ENCODE measurements at regions not wholly inside any gene's neighbourhood (a gene's known extent, or its start where the extent isn't known, plus 50 kb on each side); places are given as distances from the start of the nearest gene placed in this dataset.
"Not testable (repeated sequence)": the region's sequence is repeated elsewhere in the genome, so short reads cannot be mapped to it uniquely, and the experiment has no call there.

- DNase-seq, result peak; percentile 15
These were observed 82.0 kb upstream of the PCAT7 start for GRCh38 chr9:94472806-94473360.

DNA sequence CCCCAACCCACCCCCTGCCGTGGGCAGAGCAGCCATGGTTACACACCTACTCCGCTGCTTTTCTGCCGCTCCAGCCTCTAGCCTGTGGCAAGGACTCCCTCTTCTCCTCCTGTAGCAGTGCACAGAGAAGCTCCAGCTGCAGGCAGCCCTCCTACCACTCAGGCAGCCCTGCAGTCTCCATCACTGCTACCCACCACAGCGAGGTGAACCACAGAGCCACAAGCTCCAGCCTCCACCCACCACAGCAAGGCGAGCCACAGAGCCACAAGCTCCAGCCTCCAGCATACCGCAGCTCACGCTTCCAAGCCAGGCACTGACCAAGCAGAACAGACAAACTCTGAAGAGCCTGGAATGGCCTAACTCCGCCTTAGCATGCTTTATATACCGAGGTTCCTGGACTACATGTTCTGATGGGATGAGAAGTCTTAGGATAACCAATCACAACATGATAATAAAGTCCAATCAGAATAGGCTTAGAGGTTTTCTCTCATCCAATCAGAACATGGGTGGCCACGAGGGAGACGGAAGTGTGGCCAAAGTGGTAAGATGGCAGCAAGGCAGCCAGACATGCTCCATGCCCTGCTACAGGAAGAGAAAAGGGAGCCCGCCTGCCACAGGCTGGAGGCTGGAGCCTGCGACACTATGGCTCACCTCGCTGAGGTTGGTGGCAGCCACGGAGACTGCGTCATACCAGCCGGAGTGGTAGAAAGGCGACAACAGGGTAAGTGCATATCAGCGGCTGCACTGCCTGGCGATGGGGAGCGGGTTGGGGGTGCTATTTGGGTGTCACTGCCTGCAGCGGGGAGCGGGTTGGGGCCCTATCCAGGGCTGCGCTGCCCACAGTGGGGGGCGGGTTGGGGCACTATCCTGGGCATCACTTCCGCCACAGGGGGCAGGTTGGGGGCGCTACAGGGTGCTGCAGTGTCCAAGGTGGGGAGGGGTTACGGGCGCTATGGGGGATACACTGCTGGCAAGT, 75.8 kb upstream of the PCAT7 start:
- DNase-seq, result no peak

DNA sequence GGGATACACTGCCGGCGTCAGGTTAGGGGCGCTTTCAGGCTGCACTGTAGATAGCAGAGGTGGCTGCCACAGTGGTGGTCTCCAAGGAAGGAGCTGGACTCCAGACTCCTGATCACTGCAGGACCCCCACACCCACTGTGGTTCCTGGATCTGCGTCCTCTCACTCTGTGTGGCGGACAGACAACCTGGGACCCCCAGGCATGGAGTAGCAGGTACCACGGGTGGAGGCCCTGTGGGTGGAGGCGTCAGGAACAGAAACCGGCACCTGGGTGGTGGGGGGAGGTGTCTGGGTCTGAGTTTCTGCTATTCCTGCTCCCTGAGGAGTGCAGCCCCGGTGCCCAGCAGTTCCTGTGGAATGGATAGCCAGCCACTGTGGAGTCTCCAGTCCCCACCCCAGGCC, 75.1 kb upstream of the PCAT7 start:
- DNase-seq, result no peak

GRCh38 chr9:94480205-94480604, 74.7 kb upstream of the PCAT7 start:
- no peak for DNase-seq

DNA sequence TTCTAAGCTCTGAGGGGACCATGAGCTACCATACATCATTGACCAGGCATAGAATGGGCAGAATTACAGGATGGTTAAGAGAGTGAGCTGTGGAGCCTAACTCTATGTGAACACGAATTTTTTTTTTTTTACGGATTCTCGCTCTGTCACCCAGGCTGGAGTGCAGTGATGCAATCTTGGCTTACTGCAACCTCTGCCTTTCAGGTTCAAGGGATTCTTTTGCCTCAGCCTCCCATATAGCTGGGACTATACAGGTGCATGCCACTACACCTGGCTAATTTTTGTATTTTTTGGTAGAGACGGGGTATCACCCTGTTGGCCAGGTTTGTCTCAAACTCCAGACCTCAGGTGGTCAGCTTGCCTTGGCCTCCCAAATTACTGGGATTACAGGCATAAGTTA, 72.8 kb upstream of the PCAT7 start:
- DNase-seq, result no peak

- DNase-seq, result no peak
These were observed 64.4 kb upstream of the PCAT7 start for GRCh38 chr9:94490465-94490864.

DNA sequence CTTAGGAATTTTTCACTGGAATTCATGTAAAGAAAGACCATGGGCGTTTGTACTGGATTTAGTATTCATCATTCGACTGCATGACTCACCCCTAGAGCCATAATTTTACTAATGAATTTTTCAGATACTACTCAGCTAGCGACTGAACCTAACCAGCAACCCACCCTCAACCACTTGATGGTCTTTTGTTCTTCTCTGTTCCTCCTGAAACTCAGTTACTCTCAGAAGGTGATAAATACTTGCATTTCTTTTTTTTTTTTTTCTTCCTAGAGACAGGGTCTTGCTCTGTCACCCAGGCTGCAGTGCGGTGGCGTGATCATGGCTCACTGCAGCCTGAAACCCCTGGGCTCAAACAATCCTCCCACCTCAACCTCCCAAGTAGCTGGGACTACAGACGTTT, 62.8 kb upstream of the PCAT7 start:
- DNase-seq, result not testable (repeated sequence)

- DNase-seq, result no peak
These were observed 56.0 kb upstream of the PCAT7 start for GRCh38 chr9:94498801-94499453.

DNA sequence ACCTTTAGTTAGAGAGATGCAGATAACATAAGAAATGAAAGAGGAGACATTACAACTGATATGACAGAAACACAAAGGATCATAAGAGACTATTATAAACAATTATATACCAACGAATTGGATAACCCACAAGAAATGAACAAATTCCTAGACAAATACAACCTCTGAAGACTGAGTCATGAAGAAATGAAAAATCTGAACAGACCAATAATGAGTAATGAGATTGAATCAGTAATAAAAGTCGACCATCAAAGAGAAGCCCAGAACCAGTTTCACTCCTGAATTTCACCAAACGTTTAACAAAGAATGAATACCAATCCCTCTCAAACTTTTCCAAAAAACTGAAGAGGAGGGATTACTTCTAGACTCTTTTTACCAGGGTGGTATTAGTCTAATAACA, 50.5 kb upstream of the PCAT7 start:
- DNase-seq, result no peak
